ENCODE measurements at regions not wholly inside any gene's neighbourhood (a gene's known extent, or its start where the extent isn't known, plus 50 kb on each side); places are given as distances from the start of the nearest gene placed in this dataset.

DNA sequence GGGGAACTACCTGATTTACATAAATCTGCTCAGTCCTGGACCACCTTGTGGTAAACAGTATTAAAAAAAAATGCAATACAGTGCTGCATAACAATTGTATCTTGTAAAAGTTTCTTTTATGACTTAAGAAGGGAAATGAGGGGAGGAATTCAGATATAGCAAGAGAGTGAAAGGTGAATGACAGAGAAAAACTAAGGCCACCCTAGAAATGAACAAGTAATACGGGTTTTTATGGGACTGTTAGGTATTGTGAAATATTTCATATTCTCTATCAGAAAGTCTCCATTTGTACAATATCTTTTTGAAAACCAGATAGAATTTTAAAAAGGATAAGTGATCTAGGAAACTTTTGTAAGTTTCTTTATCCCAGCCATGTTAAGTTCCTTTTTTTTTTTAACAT lies 69.7 kb upstream of the NOCT start:
- no peaks in the 10 kb centered on the region for H3K9me3 ChIP-seq

DNA sequence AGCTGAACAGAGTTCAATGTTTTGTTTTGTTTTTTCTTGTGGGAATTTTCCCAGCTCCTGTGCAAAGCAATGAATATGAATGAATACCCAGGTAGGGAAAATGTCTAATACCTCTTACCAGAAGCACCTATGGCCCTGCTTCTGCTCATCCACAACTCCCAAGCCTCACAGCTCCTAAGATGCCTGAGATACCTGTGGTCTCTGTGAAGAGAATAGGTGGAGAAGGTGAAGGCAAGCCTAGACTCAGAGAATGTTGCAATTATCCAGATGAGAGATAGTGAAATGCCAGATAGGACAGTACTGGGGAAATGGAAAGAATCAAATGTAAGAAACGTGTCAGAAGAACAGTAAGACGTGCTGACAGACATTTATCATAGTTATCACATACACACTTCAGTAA lies 70.2 kb upstream of the NOCT start:
- intact Hi-C loops (cut with DNase I) = no loop called here
- no peaks in the 10 kb centered on the region for H3K36me3 ChIP-seq
- H3K4me1 ChIP-seq = no peaks in the 10 kb centered on the region
- no peak overlapping the region for H3K4me3 ChIP-seq
- H3K9me3 ChIP-seq = no peaks in the 10 kb centered on the region
- ATAC-seq (no peak), DNase-seq (no peak)
- no peak overlapping the region for H3K27ac ChIP-seq
- TF ChIP-seq, protein P1, sequence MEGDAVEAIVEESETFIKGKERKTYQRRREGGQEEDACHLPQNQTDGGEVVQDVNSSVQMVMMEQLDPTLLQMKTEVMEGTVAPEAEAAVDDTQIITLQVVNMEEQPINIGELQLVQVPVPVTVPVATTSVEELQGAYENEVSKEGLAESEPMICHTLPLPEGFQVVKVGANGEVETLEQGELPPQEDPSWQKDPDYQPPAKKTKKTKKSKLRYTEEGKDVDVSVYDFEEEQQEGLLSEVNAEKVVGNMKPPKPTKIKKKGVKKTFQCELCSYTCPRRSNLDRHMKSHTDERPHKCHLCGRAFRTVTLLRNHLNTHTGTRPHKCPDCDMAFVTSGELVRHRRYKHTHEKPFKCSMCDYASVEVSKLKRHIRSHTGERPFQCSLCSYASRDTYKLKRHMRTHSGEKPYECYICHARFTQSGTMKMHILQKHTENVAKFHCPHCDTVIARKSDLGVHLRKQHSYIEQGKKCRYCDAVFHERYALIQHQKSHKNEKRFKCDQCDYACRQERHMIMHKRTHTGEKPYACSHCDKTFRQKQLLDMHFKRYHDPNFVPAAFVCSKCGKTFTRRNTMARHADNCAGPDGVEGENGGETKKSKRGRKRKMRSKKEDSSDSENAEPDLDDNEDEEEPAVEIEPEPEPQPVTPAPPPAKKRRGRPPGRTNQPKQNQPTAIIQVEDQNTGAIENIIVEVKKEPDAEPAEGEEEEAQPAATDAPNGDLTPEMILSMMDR (IDR thresholded peaks at IDR 0.05) = no peak
- no peaks in the 10 kb centered on the region for H3K27me3 ChIP-seq

More for the DNA sequence above, 69.7 kb upstream of the NOCT start:
- Histone ChIP-seq H3K4me1 (no peaks in the 10 kb centered on the region), H3K36me3 (no peaks in the 10 kb centered on the region), H3K4me3 (no peak overlapping the region), H3K27me3 (no peaks in the 10 kb centered on the region), H3K27ac (no peak overlapping the region)
- TF ChIP-seq, protein P1 (IDR thresholded peaks at IDR 0.05) = no peak
- no peak for DNase-seq
- no peak for ATAC-seq
- intact Hi-C loops (cut with DNase I) = no loop called here

DNA sequence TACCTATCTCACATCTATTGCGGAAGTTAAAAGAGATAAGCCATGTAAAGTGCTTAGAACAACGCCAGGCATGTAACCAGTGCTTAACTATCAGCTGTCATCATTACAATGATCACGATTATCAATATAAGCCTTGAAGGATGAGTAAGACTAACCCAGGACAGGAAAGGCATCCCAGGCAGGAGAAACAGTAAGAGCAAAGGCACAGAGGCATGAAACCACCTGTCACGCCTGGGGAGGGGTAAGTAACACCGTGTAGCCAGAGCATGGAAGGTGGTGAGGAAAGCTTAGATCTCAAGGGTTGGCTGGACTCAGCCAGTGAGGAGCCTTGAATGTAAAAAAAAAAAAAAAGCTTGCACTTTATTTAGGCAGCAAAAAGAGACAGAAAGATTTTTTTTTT lies 71.7 kb upstream of the NOCT start:
- no peak for DNase-seq
- Histone ChIP-seq H3K36me3 (no peaks in the 10 kb centered on the region), H3K9me3 (no peaks in the 10 kb centered on the region), H3K4me3 (no peak overlapping the region), H3K27ac (no peak overlapping the region), H3K27me3 (no peaks in the 10 kb centered on the region), H3K4me1 (no peaks in the 10 kb centered on the region)
- no peak for ATAC-seq
- intact Hi-C loops (cut with DNase I) = no loop called here
- TF ChIP-seq, protein P1 (IDR thresholded peaks at IDR 0.05) = no peak

DNA sequence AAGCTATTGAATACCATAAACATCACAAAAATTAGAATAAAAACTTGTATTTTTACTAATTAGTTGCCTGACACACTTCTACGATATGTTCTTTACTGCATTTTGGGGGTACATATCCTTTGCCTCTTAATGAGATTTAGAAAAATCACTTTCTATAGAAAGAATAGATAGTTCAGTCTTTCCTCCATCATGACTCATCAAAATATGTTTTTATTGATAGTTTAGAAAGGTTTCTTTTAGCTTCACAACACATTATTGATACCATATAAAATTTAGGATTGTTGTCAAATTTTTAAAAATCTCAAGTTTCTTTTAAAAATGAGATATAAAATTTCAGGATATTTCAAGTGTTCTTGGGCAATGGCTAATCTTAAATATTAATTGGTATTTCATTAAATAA lies 74.5 kb upstream of the NOCT start:
- no peaks in the 10 kb centered on the region for H3K27me3 ChIP-seq
- H3K4me1 ChIP-seq = peaks cover 0 to 15% of the 10 kb centered on the region in 2 donors
- no peak overlapping the region for H3K4me3 ChIP-seq
- DNase-seq (no peak), ATAC-seq (no peak)
- intact Hi-C loops (cut with DNase I) = no loop called here
- TF ChIP-seq, protein P1 (IDR thresholded peaks at IDR 0.05) = no peak
- H3K9me3 ChIP-seq = no peaks in the 10 kb centered on the region
- no peak overlapping the region for H3K27ac ChIP-seq
- H3K36me3 ChIP-seq = no peaks in the 10 kb centered on the region

DNA sequence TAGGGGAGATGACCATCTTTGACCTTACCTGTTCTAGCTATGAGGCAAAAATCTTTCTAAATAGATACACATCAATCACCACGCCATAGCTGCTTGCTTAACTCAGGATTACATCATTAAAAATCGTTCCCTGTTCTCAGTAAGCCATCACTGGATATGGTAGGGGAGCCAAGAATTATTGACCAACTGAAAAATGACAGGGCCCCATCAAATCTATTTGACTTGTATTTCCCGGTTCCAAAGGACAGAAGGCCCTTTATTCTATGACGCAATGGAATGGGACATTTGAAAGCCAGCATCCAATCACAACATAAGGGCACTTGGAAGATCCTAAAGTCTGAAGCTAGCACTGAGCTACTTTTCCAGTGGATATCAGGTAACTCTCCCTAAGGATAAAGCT lies 75.6 kb upstream of the NOCT start:
- no peak overlapping the region for H3K4me3 ChIP-seq
- DNase-seq = no peak
- H3K27ac ChIP-seq = no peak overlapping the region
- TF ChIP-seq, protein P1 (IDR thresholded peaks at IDR 0.05) = no peak
- H3K36me3 ChIP-seq = no peaks in the 10 kb centered on the region
- H3K9me3 ChIP-seq = no peaks in the 10 kb centered on the region
- H3K4me1 ChIP-seq = peaks cover 0 to 15% of the 10 kb centered on the region in 2 donors
- ATAC-seq = no peak
- no peaks in the 10 kb centered on the region for H3K27me3 ChIP-seq
- intact Hi-C loops (cut with DNase I) = no loop called here

All from left lung (tissue), 4 donors.